ENCODE measurements at regions not wholly inside any gene's neighbourhood (a gene's known extent, or its start where the extent isn't known, plus 50 kb on each side); places are given as distances from the start of the nearest gene placed in this dataset.

DNA sequence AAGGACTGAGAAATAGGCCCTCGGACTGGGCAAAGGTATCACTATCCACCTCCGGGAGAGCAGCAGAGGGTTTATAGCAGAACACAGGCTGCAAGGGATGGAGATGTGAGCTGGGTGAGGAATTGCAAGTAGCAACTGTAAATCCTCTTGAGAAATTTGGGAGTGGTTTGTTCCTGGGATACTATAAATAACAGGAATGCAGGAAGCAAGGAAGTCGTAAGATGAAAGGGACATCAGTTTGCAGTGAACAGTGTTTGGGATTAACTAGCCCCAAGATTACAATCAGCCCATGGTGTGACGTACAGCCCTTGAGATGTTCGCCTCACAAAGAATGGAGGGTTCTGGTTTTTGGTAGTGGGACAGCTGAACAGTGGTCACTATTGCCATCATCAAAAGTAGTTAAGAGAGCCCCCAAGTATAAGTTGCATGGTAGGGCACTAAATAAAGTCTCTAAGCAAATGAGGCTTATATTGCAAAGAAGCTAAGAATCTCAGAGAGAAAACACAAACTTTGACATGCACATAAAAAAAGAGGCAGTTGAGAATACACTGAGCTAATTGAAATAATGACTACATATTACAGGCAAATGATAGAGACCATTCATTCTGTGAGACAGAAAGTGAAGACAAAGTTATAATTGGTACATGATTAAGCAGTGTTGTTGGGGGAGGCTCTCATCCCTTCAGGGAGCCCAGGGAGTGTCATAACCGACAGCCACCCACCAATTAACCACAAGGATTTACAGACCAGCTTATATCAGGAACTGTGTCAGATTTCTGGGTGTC is 362.5 kb upstream of the ACVR2A start:
- Mint-ChIP-seq H3K27me3 (ENCODE audit: low read depth) (peaks cover 3% of the 10 kb centered on the region), H3K27ac (no peak overlapping the region), H3K36me3 (ENCODE audit: low read depth) (no peaks in the 10 kb centered on the region), H3K9me3 (no peaks in the 10 kb centered on the region), H3K4me3 (ENCODE audit: low read depth) (no peak overlapping the region), H3K4me1 (ENCODE audit: low read depth) (peaks cover 11% of the 10 kb centered on the region)
- intact Hi-C loops (cut with micrococcal nuclease), result no loop called here
- DNase-seq (ENCODE audit: low spot score), result no peak

DNA sequence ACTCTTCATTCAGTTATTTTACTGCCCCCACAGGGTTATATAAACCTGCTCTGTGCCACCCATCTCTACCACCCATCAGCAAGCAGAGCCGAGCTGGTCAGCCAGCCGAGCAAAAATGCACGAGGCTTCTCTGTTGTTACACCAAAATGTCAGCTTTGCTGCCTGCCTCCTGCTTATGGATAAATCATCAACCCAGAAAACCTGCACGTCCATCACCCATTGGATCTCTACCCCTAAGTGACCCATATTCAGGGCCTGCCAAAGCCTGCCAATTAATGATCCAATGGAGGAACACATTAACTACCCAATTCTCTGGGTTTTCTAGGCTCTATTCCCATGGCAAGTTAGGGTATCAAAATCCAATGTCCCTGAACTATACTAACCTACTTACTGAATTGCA is 365.5 kb upstream of the ACVR2A start:
- H3K9me3 Mint-ChIP-seq, result no peaks in the 10 kb centered on the region
- peaks cover 2% of the 10 kb centered on the region for H3K4me1 Mint-ChIP-seq (ENCODE audit: low read depth)
- intact Hi-C loops (cut with micrococcal nuclease), result no loop called here
- H3K27ac Mint-ChIP-seq, result no peak overlapping the region
- H3K36me3 Mint-ChIP-seq (ENCODE audit: low read depth), result no peaks in the 10 kb centered on the region
- peaks cover 11% of the 10 kb centered on the region for H3K27me3 Mint-ChIP-seq (ENCODE audit: low read depth)
- DNase-seq (ENCODE audit: low spot score), result no peak
- no peak overlapping the region for H3K4me3 Mint-ChIP-seq (ENCODE audit: low read depth)

DNA sequence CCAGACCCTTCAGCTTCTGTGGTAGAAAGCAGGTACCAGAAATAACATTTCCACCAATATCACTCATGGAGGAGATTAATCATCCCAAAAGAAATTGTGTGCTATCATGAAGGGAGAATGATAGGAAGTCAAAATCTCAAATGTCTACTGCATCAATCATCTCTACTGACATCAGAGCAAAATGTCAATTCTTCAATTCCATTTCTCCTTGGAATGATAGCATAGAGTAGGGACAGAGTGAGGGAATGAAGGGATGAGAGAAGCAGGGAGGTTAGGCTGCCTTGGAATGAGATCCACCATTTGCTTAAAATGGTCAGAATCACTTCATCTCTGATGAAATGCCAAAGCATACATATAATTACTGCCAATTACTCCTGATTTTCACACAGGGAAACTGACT is 371.8 kb upstream of the ACVR2A start:
- no peaks in the 10 kb centered on the region for H3K36me3 Mint-ChIP-seq (ENCODE audit: low read depth)
- no peak for DNase-seq (ENCODE audit: low spot score)
- H3K9me3 Mint-ChIP-seq, result no peaks in the 10 kb centered on the region
- H3K27me3 Mint-ChIP-seq (ENCODE audit: low read depth), result peaks cover 11% of the 10 kb centered on the region
- no peak overlapping the region for H3K27ac Mint-ChIP-seq
- intact Hi-C loops (cut with micrococcal nuclease), result no loop called here
- H3K4me1 Mint-ChIP-seq (ENCODE audit: low read depth), result no peaks in the 10 kb centered on the region
- no peak overlapping the region for H3K4me3 Mint-ChIP-seq (ENCODE audit: low read depth)

DNA sequence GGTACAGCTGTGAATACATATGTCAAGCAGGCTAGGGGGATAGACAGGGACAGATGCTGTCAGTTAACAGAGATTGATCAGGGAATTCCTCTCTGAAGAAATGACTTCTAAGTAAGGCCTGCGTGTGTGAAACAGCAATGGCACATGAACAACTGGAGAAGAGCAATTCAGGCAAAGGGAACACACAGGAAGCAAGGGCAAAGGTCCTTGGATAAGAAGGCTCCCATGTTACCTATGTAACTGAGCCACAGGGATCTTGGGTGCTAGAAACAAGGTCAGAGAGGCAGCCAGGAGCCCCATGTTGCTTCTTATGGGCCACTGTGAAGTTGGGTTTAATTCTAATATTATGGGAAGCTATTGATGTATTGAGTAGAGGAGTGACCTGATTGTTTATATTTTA is 373.7 kb upstream of the ACVR2A start:
- peaks cover 8% of the 10 kb centered on the region for H3K27me3 Mint-ChIP-seq (ENCODE audit: low read depth)
- H3K27ac Mint-ChIP-seq, result no peak overlapping the region
- no peak for DNase-seq (ENCODE audit: low spot score)
- H3K36me3 Mint-ChIP-seq (ENCODE audit: low read depth), result no peaks in the 10 kb centered on the region
- peaks cover 3% of the 10 kb centered on the region for H3K4me1 Mint-ChIP-seq (ENCODE audit: low read depth)
- intact Hi-C loops (cut with micrococcal nuclease), result no loop called here
- H3K9me3 Mint-ChIP-seq, result no peaks in the 10 kb centered on the region
- H3K4me3 Mint-ChIP-seq (ENCODE audit: low read depth), result no peak overlapping the region

DNA sequence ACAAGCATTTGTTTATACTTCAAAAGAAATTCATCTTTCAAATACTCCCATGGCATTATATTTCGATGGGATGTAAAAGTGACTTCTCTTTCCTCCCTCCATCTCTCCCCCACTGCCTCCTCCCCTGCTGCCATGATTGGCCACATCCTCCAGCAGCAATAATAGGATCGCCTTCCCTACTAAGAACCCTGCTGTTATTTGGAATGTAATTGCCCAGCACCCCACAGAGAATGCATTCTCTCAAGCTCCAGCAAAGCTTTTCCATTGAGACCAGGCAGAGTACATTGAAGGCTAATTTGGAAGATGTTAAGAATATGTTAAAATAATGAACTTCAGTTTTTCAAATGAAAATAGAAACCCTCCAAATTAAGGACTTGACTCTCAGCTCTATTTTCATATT is 375.4 kb upstream of the ACVR2A start:
- Mint-ChIP-seq H3K4me1 (ENCODE audit: low read depth) (peaks cover 3% of the 10 kb centered on the region), H3K9me3 (no peaks in the 10 kb centered on the region), H3K27ac (no peak overlapping the region), H3K27me3 (ENCODE audit: low read depth) (peaks cover 3% of the 10 kb centered on the region), H3K36me3 (ENCODE audit: low read depth) (no peaks in the 10 kb centered on the region), H3K4me3 (ENCODE audit: low read depth) (no peak overlapping the region)
- DNase-seq (ENCODE audit: low spot score), result no peak
- intact Hi-C loops (cut with micrococcal nuclease), result no loop called here

DNA sequence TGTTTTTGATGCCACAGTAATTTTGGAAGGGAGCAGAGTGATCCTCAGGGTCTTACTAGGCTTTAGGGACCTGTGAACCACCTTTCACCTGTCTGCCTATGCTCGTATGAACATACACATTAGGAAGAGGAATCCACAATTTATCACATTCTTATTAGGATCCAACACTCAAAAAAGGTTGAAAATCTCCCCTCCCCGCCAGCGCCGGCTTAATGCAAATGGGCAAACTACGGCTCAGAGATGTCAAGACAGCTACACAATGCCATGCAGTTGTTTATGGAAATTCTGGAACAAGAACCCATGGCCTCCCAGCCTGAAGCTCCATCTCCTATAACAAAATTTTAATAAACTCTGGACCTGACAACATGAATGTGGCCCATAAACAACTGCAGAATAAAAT is 375.9 kb upstream of the ACVR2A start:
- Mint-ChIP-seq H3K27me3 (ENCODE audit: low read depth) (peaks cover 3% of the 10 kb centered on the region), H3K4me1 (ENCODE audit: low read depth) (peaks cover 3% of the 10 kb centered on the region), H3K36me3 (ENCODE audit: low read depth) (no peaks in the 10 kb centered on the region), H3K9me3 (no peaks in the 10 kb centered on the region), H3K4me3 (ENCODE audit: low read depth) (no peak overlapping the region), H3K27ac (no peak overlapping the region)
- intact Hi-C loops (cut with micrococcal nuclease), result no loop called here
- no peak for DNase-seq (ENCODE audit: low spot score)

DNA sequence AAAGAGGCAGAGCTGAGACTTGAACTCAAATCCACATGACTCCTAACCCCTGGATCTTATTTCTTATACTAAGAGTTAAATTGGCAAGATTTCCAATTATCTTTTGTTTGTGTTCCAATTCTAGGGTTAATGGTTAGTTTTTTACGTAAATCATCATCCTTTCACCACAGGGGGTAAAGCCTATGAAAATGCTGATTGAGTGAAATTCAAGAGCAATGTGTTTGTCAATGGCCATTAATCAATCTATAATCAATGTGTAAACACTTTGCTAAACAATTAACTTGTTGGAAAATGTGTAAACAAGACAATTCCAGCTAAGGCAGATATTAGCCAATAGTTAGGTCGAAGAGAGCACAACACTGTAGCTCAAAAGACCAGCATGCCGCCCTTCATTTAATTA is 376.5 kb upstream of the ACVR2A start:
- no peak for DNase-seq (ENCODE audit: low spot score)
- Mint-ChIP-seq H3K4me1 (ENCODE audit: low read depth) (peaks cover 3% of the 10 kb centered on the region), H3K4me3 (ENCODE audit: low read depth) (no peak overlapping the region), H3K27ac (no peak overlapping the region), H3K36me3 (ENCODE audit: low read depth) (no peaks in the 10 kb centered on the region), H3K9me3 (no peaks in the 10 kb centered on the region), H3K27me3 (ENCODE audit: low read depth) (peaks cover 3% of the 10 kb centered on the region)
- intact Hi-C loops (cut with micrococcal nuclease), result no loop called here

DNA sequence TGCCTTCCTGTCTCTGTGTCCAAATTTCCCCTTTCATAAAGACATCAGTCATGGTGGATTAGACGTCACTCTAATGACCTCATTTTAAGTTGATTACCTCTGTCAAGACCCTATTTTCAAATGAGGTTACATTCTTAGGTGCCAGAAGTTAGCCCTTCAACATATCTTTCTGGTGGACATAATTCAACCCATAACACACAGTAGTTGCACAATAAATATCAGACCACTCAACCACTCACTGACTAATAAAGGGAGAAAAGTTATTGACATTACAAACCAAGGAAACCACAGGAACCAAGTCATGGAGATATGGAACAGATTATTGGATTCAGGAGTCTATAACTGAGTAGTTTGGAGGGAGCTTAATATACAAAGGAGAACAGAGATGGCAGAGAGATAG is 377.4 kb upstream of the ACVR2A start:
- Mint-ChIP-seq H3K4me3 (ENCODE audit: low read depth) (no peak overlapping the region), H3K9me3 (no peaks in the 10 kb centered on the region), H3K36me3 (ENCODE audit: low read depth) (no peaks in the 10 kb centered on the region), H3K4me1 (ENCODE audit: low read depth) (peaks cover 3% of the 10 kb centered on the region), H3K27me3 (ENCODE audit: low read depth) (peaks cover 3% of the 10 kb centered on the region), H3K27ac (no peak overlapping the region)
- intact Hi-C loops (cut with micrococcal nuclease), result no loop called here
- no peak for DNase-seq (ENCODE audit: low spot score)

DNA sequence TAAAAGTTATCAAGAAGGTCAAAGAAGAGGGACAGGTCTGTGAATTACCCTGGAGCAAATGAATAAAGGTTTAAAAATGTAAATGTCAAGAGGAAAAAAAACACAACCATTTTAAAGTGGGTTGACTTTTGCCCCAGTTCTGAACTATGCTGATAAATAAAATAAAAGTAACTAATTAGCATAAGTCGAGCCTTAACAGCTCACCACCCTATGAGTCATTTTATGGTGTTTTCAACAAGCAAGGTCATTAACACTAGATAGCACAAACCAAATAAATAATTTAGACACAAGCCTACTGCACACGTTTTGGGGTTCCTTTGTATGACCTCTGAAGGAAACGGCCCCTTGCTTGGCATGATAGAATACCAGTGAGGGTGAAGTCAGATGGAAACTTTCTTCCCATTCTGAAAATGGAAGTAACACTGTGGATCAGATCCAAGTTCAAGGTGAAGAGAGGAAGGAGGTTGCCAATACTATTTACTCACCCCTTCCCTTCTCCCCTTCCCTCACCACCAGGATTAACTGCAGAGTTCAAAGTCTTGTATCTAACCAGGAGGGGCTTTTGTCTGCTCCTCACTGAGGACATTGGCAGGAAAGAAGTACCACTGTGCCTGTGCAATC is 380.0 kb upstream of the ACVR2A start:
- Mint-ChIP-seq H3K27ac (no peak overlapping the region), H3K9me3 (no peaks in the 10 kb centered on the region), H3K36me3 (ENCODE audit: low read depth) (no peaks in the 10 kb centered on the region), H3K27me3 (ENCODE audit: low read depth) (peaks cover 17% of the 10 kb centered on the region), H3K4me3 (ENCODE audit: low read depth) (no peak overlapping the region), H3K4me1 (ENCODE audit: low read depth) (peaks cover 3% of the 10 kb centered on the region)
- DNase-seq (ENCODE audit: low spot score), result no peak
- intact Hi-C loops (cut with micrococcal nuclease), result no loop called here

DNA sequence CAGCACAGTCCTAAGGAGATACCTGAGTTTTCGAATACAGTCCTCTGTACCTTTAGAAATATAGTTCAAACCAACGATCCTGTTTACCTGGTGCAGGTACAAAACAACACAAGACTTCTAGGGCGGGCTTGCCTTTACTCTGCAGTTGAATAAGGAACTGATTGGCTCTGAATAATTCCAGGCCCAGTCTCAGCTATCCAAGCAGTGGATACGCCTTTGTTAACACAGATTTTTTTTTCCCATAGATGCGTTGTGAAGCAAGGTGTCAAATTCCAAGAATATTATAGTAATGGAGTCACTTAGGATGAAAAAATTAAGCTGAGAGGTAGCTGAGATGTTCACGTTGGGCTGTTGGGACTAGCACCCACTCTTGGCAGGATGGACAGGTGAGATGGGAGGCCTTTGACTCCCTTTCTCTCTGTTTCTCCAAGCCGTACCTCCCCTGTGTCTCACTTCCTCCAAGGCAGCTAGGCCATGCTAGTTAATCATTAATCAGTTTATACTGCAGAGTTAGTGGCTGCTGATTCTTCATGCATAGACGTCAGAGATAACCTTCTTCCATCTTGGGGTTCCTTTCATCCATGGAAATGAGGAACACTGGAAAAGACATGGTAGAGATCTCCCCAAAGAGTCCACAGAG is 380.8 kb upstream of the ACVR2A start:
- no peak overlapping the region for H3K27ac Mint-ChIP-seq
- no peaks in the 10 kb centered on the region for H3K9me3 Mint-ChIP-seq
- DNase-seq (ENCODE audit: low spot score), result no peak
- no peaks in the 10 kb centered on the region for H3K36me3 Mint-ChIP-seq (ENCODE audit: low read depth)
- no peak overlapping the region for H3K4me3 Mint-ChIP-seq (ENCODE audit: low read depth)
- peaks cover 3% of the 10 kb centered on the region for H3K4me1 Mint-ChIP-seq (ENCODE audit: low read depth)
- H3K27me3 Mint-ChIP-seq (ENCODE audit: low read depth), result peaks cover 17% of the 10 kb centered on the region
- intact Hi-C loops (cut with micrococcal nuclease), result no loop called here

DNA sequence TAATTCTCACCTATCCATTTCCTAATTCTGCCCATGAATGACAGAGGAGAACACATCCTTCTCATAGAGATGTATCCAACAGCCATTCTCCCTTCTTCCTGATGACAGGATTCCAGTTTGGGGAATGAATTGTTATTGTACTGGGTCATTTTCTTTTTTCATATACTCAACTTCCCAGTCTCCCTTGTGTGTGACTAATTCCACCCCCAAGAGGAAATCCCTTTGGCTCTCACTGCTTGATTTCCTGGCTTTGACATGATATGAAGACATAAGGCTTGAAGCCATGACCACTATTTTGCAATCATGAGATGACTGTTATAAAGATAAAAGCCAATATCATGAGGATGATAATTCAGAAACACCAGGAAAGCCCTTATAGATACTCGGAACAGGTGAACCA is 384.7 kb upstream of the ACVR2A start:
- Mint-ChIP-seq H3K9me3 (peaks cover 3% of the 10 kb centered on the region), H3K36me3 (ENCODE audit: low read depth) (no peaks in the 10 kb centered on the region), H3K4me1 (ENCODE audit: low read depth) (no peaks in the 10 kb centered on the region), H3K27me3 (ENCODE audit: low read depth) (peaks cover 16% of the 10 kb centered on the region), H3K4me3 (ENCODE audit: low read depth) (no peak overlapping the region), H3K27ac (no peak overlapping the region)
- DNase-seq (ENCODE audit: low spot score), result no peak
- intact Hi-C loops (cut with micrococcal nuclease), result no loop called here

DNA sequence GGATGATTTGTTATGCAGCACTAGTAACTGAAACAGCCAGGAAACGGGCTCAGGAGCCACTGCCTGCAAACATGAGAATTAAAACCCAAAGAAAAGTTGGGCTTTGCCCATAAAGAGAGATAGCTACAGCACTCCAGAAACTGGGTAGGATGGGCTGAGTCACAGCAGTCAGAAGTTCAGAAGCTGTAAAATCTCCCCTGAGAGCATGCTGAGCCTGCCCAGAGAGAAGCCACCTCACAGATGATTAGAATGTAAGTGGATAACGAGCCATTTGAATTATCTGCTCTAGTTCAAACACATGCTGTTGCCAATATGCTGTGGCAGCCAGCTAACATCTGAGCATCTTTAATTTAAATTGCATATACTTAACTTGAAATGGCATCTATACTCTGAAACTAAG is 388.1 kb upstream of the ACVR2A start:
- H3K9me3 Mint-ChIP-seq, result peaks cover 3% of the 10 kb centered on the region
- DNase-seq (ENCODE audit: low spot score), result no peak
- H3K27ac Mint-ChIP-seq, result no peak overlapping the region
- intact Hi-C loops (cut with micrococcal nuclease), result no loop called here
- H3K27me3 Mint-ChIP-seq (ENCODE audit: low read depth), result peaks cover 30% of the 10 kb centered on the region
- no peak overlapping the region for H3K4me3 Mint-ChIP-seq (ENCODE audit: low read depth)
- H3K36me3 Mint-ChIP-seq (ENCODE audit: low read depth), result no peaks in the 10 kb centered on the region
- peaks cover 4% of the 10 kb centered on the region for H3K4me1 Mint-ChIP-seq (ENCODE audit: low read depth)

DNA sequence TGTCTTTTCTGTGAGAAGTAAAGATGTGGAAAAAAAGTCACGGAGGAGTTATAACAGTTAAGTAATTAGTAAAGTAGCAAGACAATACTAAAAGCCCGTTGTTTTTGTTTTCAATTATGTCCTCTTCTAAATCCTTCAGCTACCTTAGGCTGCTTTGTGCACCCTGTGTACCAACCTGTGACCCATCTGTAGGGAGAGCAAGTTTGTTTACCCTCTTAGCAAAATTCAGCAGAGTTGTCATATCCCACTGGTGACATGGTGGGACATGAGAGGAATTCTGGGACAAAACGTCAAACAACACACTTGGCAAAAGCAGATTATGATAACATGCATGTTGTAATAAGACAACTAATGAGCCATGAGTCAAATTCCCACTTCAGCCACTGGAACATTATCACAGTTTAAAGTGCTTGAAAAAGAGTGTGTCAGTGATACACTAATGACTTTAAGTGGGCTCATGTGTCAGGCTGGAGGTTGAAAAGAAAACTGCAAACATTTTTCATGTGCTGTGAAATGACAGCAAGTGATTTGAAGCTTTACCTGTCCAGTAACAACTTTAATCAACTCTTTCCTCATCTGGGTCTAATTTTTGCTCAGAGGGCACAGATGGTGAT is 392.8 kb upstream of the ACVR2A start:
- intact Hi-C loops (cut with micrococcal nuclease), result no loop called here

More for the DNA sequence above, 392.8 kb upstream of the ACVR2A start:
- peaks cover 3% of the 10 kb centered on the region for H3K9me3 Mint-ChIP-seq
- H3K27me3 Mint-ChIP-seq (ENCODE audit: low read depth), result peaks cover 20% of the 10 kb centered on the region
- H3K36me3 Mint-ChIP-seq (ENCODE audit: low read depth), result no peaks in the 10 kb centered on the region
- peaks cover 19% of the 10 kb centered on the region for H3K4me1 Mint-ChIP-seq (ENCODE audit: low read depth)
- DNase-seq (ENCODE audit: low spot score), result no peak
- no peak overlapping the region for H3K27ac Mint-ChIP-seq
- H3K4me3 Mint-ChIP-seq (ENCODE audit: low read depth), result no peak overlapping the region
